Left lung (tissue), 4 donors: ENCODE measurements at regions not wholly inside any gene's neighbourhood (a gene's known extent, or its start where the extent isn't known, plus 50 kb on each side); places are given as distances from the start of the nearest gene placed in this dataset.
A peak's percentile ranks its signal among the peaks of the same experiment; 100 is the strongest.

Experiments used
- ATAC-seq: fragments of 200-7000 bp; cut with Tn5 transposase; one replicate; pipeline ENCODE4 v1.9.1; 2020; ENCODE audit warnings: moderate library complexity
- DNase-seq, 4 donors: peaks; one replicate each; pipeline ENCODE4 v3.0.0-alpha.2; 2013 to 2020
- H3K27ac ChIP-seq, 2 donors: fragments of 200-600 bp; sonication (generic) in 1 of 2; one replicate each; pipeline versions ENCODE4 v1.5.0 to v1.8.0; 2020 to 2021
- H3K27me3 ChIP-seq, 2 donors: fragments of 200-600 bp; sonication (generic) in 1 of 2; one replicate each; pipeline versions ENCODE4 v1.5.0 to v1.8.0; 2020 to 2021
- H3K36me3 ChIP-seq, 2 donors: fragments of 200-600 bp; sonication (generic) in 1 of 2; one replicate each; pipeline versions ENCODE4 v1.5.0 to v1.8.0; 2020 to 2021
- H3K4me1 ChIP-seq, 2 donors: fragments of 200-600 bp; one replicate each; pipeline ENCODE4 v1.8.0; 2021
- H3K4me3 ChIP-seq, 2 donors: fragments of 200-600 bp; sonication (generic) in 1 of 2; one replicate each; pipeline versions ENCODE4 v1.5.0 to v1.8.0; 2020 to 2021; ENCODE audit warnings: mild to moderate bottlenecking in 1 of 2
- H3K9me3 ChIP-seq, 2 donors: fragments of 200-600 bp; sonication (generic) in 1 of 2; one replicate each; pipeline versions ENCODE4 v1.5.0 to v1.8.0; 2020 to 2021
- intact Hi-C, 2 donors: fragments of 100-400 bp; cut with DNase I; formaldehyde crosslinking; loops; one replicate each; pipeline versions ENCODE4 v1.11.2 to v1.14.2; 2022
- TF ChIP-seq, protein P1 (sequence below), 2 donors: fragments of 200-600 bp; sonication (generic) in 1 of 2; IDR thresholded peaks; one replicate each; pipeline versions ENCODE4 v1.5.0 to v1.8.0; 2021; ENCODE audit warnings: antibody characterized with exemption in 2 of 2
- donor health status: DM: no; HTN: yes; CAD: no.
- donor health status: DM: no; HTN: no; CAD: no.

DNA sequence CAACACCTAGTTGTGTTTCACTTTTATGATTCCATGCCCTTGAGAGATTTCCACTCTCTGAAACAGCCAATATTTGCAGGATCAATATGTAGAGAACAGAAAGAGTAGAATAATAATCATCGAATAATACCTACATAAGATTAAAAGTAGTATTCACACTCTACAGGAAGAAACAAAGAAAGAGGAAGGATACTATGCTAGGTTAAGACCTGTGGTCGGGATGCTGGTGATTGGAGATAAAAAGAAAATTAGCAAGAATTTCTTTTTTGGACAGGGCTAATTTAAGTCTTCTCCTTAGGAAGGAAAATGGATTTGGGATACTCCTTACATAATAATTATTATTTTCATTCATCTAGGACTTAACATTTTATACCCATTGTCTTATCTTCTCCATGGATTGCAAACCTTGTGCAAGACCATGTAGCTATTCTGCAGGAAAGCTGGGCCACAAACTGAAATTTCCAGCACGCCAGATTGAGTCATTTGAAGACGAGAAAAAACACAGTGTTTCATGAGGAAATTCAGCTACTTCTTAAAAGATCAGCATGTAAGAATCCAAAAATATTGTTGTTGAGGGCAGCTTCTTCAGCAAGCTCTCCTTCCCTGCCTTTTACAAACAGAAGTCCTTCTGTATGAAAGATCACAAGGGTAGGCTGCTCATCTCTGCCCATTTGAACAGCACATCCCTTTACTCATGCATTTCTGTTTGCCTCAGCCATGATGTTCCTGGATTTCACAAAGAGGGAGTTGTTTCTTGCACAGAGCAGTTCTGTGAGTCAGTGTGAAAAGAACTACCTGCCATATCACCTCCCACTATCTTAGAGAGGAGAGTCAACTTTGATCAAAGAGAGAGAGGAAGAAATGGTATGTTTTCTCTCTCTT, 90.7 kb downstream of the FAM76B start:
- H3K4me1 ChIP-seq: peaks cover 6 to 23% of the 10 kb centered on the region in 2 donors
- TF ChIP-seq, protein P1, sequence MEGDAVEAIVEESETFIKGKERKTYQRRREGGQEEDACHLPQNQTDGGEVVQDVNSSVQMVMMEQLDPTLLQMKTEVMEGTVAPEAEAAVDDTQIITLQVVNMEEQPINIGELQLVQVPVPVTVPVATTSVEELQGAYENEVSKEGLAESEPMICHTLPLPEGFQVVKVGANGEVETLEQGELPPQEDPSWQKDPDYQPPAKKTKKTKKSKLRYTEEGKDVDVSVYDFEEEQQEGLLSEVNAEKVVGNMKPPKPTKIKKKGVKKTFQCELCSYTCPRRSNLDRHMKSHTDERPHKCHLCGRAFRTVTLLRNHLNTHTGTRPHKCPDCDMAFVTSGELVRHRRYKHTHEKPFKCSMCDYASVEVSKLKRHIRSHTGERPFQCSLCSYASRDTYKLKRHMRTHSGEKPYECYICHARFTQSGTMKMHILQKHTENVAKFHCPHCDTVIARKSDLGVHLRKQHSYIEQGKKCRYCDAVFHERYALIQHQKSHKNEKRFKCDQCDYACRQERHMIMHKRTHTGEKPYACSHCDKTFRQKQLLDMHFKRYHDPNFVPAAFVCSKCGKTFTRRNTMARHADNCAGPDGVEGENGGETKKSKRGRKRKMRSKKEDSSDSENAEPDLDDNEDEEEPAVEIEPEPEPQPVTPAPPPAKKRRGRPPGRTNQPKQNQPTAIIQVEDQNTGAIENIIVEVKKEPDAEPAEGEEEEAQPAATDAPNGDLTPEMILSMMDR (IDR thresholded peaks at IDR 0.05): no peak
- DNase-seq: no peak
- intact Hi-C loops: no loop called here
- H3K27me3 ChIP-seq: no peaks in the 10 kb centered on the region
- H3K36me3 ChIP-seq: no peaks in the 10 kb centered on the region
- ATAC-seq: peak; percentile 30
- H3K9me3 ChIP-seq: no peaks in the 10 kb centered on the region
- H3K27ac ChIP-seq: no peak overlapping the region
- H3K4me3 ChIP-seq: no peak overlapping the region

DNA sequence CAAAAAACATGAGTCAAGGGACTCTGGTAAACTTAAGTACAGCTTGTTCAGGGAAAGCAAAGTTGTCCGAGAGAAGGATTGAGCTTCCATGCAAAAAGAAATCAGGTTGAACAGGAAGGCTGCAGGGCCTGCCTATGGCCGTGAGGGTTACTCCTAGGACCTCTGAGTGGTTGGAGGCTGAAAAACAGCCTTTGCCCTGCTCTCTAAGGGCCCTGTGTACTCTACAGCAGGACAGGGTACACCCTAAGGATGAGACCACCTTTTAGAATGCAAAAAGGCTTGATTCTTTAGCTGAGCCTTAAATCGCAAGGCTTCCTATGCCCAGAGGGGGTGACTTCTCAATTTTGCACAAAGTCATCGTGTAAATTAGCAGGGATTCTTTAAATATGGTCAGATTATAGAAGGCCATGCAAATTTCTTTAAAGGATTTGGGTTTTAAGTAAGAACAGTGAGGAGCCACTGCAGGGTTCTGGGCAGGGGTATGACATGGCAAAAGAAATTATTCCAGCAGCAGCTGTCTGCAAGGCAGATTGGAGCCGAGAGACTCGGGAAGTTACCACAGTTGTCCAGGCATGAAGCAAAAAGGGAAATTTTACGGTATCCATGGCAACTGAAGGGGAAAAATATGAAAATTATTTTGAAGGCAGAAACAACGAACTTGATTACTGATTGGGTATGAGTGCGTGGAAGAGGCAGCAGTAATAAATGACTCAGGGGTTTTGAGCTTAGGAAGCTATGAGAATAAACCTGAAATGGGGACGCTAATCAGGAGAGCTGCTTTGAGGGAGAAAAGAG, 91.8 kb downstream of the FAM76B start:
- TF ChIP-seq, protein P1 (IDR thresholded peaks at IDR 0.05): no peak
- DNase-seq: no peak
- peak; percentile 35 for ATAC-seq

DNA sequence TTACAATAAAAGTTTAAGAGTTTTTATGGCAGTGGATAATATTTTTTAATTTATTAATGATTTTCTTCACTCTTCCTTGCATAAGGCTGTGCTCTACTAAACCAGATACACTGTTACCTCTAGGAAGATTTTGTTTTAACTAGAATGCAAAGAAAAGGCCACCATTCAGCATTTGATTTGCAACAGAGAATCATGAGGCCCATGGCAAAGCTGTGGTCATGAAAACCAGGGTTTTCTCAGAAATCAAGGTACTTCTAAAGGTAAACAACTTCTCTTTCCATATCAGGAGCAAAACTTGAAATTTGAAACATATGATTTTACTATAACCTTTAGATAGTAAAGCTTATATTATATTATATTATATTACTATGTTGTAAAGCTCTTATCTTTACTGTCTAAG, 94.4 kb downstream of the FAM76B start:
- Histone ChIP-seq H3K9me3 (no peaks in the 10 kb centered on the region), H3K36me3 (no peaks in the 10 kb centered on the region), H3K27ac (no peak overlapping the region), H3K27me3 (no peaks in the 10 kb centered on the region), H3K4me3 (no peak overlapping the region), H3K4me1 (peaks cover 0 to 15% of the 10 kb centered on the region in 2 donors)
- intact Hi-C loops: no loop called here
- TF ChIP-seq, protein P1 (IDR thresholded peaks at IDR 0.05): no peak
- ATAC-seq (no peak), DNase-seq (no peak)

More for the DNA sequence above, 91.8 kb downstream of the FAM76B start:
- no peaks in the 10 kb centered on the region for H3K36me3 ChIP-seq
- intact Hi-C loops: no loop called here
- H3K4me1 ChIP-seq: peaks cover 3 to 20% of the 10 kb centered on the region in 2 donors
- H3K27me3 ChIP-seq: no peaks in the 10 kb centered on the region
- H3K27ac ChIP-seq: peak overlapping the region in 1 of 2 donors; percentile 33
- H3K4me3 ChIP-seq: no peak overlapping the region
- H3K9me3 ChIP-seq: no peaks in the 10 kb centered on the region

DNA sequence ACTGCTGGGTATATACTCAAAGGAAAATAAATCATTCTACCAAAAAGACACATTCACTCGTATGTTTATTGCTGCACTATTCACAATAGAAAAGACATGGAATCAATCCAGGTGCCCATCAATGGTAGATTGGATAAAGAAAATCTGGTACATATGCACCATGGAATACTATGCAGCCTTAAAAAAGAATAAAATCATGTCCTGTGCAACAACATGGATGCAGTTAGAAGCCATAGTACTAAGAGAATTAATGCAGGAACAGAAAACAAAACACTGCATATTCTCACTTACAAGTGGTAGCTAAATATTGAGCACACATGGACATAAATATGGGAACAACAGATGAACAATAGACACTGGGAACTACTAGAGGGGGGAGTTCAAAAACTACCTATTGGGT, 96.3 kb downstream of the FAM76B start:
- H3K36me3 ChIP-seq: no peaks in the 10 kb centered on the region
- no peak for ATAC-seq
- intact Hi-C loops: no loop called here

More for the DNA sequence above, 96.3 kb downstream of the FAM76B start:
- TF ChIP-seq, protein P1 (IDR thresholded peaks at IDR 0.05): no peak
- Histone ChIP-seq H3K4me1 (peaks cover 0 to 9% of the 10 kb centered on the region in 2 donors), H3K27ac (no peak overlapping the region), H3K9me3 (no peaks in the 10 kb centered on the region), H3K4me3 (no peak overlapping the region), H3K27me3 (no peaks in the 10 kb centered on the region)
- DNase-seq: no peak
